ENCODE measurements at regions not wholly inside any gene's neighbourhood (a gene's known extent, or its start where the extent isn't known, plus 50 kb on each side); places are given as distances from the start of the nearest gene placed in this dataset.

DNA sequence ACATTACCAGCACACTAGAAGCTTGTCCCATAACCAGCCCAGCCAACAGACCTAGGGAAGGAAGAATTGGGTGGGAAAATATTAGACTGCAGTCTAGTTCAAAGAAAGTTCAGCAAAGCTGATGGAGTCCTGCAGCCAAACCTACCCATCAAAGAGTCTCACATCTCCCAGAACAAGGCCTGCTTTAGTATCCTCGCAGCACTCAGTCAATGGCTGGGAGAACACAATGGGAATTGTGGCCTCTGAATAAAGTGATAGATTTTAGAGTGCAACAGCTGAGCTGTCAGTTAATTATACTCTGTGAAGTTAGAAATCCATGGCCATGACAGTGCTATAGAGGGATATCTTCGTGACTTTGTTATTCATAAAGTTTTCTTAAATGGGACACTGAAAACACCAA lies 207.2 kb upstream of the NAALADL2 start:
- Mint-ChIP-seq H3K4me1 (ENCODE audit: unreplicated experiment) (no peaks in the 10 kb centered on the region), H3K9me3 (peaks cover 4% of the 10 kb centered on the region), H3K36me3 (no peaks in the 10 kb centered on the region), H3K27ac (no peak overlapping the region), H3K27me3 (no peaks in the 10 kb centered on the region), H3K4me3 (no peak overlapping the region)
- no peak for DNase-seq (ENCODE audit: extremely low spot score, unreplicated experiment)
- TF ChIP-seq, protein P1, sequence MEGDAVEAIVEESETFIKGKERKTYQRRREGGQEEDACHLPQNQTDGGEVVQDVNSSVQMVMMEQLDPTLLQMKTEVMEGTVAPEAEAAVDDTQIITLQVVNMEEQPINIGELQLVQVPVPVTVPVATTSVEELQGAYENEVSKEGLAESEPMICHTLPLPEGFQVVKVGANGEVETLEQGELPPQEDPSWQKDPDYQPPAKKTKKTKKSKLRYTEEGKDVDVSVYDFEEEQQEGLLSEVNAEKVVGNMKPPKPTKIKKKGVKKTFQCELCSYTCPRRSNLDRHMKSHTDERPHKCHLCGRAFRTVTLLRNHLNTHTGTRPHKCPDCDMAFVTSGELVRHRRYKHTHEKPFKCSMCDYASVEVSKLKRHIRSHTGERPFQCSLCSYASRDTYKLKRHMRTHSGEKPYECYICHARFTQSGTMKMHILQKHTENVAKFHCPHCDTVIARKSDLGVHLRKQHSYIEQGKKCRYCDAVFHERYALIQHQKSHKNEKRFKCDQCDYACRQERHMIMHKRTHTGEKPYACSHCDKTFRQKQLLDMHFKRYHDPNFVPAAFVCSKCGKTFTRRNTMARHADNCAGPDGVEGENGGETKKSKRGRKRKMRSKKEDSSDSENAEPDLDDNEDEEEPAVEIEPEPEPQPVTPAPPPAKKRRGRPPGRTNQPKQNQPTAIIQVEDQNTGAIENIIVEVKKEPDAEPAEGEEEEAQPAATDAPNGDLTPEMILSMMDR (conservative IDR thresholded peaks at IDR 0.05) = no peak

DNA sequence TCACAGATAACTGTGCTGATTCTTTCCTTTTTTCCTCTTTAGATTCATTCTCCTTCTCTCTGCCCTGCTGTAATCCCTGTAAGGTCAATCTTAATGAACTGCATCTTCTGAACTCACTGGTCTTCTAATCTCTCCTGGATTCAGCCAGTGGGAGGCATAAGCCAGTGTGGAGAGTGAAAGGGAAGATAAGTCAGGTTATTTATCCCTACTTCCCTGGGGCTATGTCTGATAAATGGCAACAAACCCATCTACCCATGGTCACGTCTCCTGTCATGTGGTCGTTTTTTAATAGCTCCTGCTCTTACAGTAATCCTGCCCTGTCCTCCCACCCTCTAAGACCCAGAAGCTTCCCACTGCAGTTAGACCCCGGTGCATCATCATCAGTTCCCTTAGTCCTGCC lies 199.6 kb upstream of the NAALADL2 start:
- H3K27me3 Mint-ChIP-seq = no peaks in the 10 kb centered on the region
- no peak overlapping the region for H3K4me3 Mint-ChIP-seq
- no peak overlapping the region for H3K27ac Mint-ChIP-seq
- no peaks in the 10 kb centered on the region for H3K9me3 Mint-ChIP-seq
- H3K4me1 Mint-ChIP-seq (ENCODE audit: unreplicated experiment) = no peaks in the 10 kb centered on the region
- DNase-seq (ENCODE audit: extremely low spot score, unreplicated experiment) = no peak
- H3K36me3 Mint-ChIP-seq = no peaks in the 10 kb centered on the region
- TF ChIP-seq, protein P1 (conservative IDR thresholded peaks at IDR 0.05) = no peak

DNA sequence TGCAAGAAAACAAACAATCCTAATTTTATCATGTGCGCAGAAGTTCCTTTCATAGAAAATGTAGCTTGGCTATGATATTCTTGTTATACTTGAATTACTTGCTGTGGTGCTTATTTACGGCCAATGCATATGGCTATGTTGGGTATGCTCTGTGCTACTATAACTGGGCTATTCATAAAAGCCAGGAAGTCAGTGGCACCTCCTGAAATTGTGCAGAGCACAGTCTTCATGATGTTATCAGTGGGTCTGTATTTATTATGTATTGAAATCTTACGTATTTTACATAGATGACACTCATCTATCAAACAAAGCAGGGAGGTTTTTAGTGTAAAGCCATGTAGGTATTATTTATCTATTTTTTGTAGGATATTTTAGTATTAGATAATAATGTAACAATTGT lies 196.5 kb upstream of the NAALADL2 start:
- TF ChIP-seq, protein P1 (conservative IDR thresholded peaks at IDR 0.05) = no peak
- Mint-ChIP-seq H3K9me3 (no peaks in the 10 kb centered on the region), H3K36me3 (no peaks in the 10 kb centered on the region), H3K4me3 (no peak overlapping the region), H3K27ac (no peak overlapping the region), H3K27me3 (no peaks in the 10 kb centered on the region), H3K4me1 (ENCODE audit: unreplicated experiment) (no peaks in the 10 kb centered on the region)
- no peak for DNase-seq (ENCODE audit: extremely low spot score, unreplicated experiment)

DNA sequence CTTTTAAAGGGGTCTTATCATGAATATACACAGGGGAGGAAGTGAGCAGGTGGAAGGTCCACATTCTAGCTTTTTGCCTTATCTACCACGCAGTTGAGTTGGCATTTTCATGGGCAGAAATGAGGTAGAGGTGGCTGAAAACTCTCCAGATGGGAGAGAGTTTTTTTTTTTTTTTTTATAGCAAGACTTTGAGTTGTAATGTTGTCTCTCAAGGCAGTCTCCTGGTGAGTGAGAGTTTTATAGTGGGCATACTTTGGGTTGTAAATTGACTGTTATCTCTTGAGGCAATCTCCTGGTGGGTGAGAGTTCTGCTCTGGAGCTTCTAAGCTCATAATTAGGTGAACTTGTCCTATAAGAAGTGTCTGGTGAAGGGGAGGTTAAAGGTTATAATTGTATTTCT lies 191.7 kb upstream of the NAALADL2 start:
- TF ChIP-seq, protein P1 (conservative IDR thresholded peaks at IDR 0.05) = no peak
- Mint-ChIP-seq H3K36me3 (no peaks in the 10 kb centered on the region), H3K4me3 (no peak overlapping the region), H3K4me1 (ENCODE audit: unreplicated experiment) (no peaks in the 10 kb centered on the region), H3K9me3 (no peaks in the 10 kb centered on the region), H3K27me3 (no peaks in the 10 kb centered on the region), H3K27ac (no peak overlapping the region)
- DNase-seq (ENCODE audit: extremely low spot score, unreplicated experiment) = no peak

DNA sequence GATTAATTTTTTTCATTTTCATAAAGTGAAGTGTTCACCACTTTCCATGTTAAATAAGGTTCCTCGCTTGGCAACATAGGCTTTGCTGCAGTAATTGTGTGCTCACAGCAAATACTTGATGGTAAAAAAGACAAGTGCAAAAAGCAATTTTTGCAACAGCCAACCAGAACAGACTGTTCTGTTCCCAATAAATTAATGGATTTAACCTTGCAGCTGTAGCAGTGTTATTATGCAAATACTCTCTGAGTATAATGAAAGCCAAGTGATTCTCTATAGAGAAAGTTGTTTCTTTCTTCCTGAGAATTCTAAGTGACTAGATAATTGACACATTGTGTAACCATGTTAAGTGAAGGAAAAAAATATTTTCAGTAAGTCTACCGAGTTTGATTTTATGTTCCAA lies 183.7 kb upstream of the NAALADL2 start:
- H3K4me1 Mint-ChIP-seq (ENCODE audit: unreplicated experiment) = no peaks in the 10 kb centered on the region
- no peaks in the 10 kb centered on the region for H3K9me3 Mint-ChIP-seq
- H3K27me3 Mint-ChIP-seq = no peaks in the 10 kb centered on the region
- H3K4me3 Mint-ChIP-seq = no peak overlapping the region
- H3K27ac Mint-ChIP-seq = no peak overlapping the region
- TF ChIP-seq, protein P1 (conservative IDR thresholded peaks at IDR 0.05) = no peak
- H3K36me3 Mint-ChIP-seq = no peaks in the 10 kb centered on the region
- DNase-seq (ENCODE audit: extremely low spot score, unreplicated experiment) = no peak

DNA sequence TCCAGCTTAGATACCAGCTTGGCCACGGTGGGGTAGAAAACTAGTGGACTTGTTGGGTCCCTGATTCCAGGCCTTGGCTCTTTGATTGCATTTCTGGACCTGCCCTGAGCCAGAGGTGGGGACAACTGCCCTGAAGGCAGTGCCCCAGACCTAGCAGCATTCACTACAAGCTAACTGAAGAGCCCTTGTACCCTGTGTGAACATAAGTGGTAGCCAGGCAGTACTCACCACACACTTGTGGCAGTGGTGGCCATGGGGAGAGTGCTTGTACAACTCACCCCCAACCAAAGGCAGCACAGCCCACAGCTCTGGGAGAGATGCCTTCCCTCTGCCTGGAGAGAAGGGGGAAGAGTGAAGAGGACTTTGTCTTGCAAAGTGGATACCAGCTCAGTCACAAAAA lies 177.3 kb upstream of the NAALADL2 start:
- H3K9me3 Mint-ChIP-seq = peaks cover 9% of the 10 kb centered on the region
- DNase-seq (ENCODE audit: extremely low spot score, unreplicated experiment) = no peak
- H3K27me3 Mint-ChIP-seq = no peaks in the 10 kb centered on the region
- H3K4me3 Mint-ChIP-seq = no peak overlapping the region
- no peaks in the 10 kb centered on the region for H3K36me3 Mint-ChIP-seq
- H3K27ac Mint-ChIP-seq = no peak overlapping the region
- H3K4me1 Mint-ChIP-seq (ENCODE audit: unreplicated experiment) = no peaks in the 10 kb centered on the region
- TF ChIP-seq, protein P1 (conservative IDR thresholded peaks at IDR 0.05) = no peak
